ENCODE measurements at regions not wholly inside any gene's neighbourhood (a gene's known extent, or its start where the extent isn't known, plus 50 kb on each side); places are given as distances from the start of the nearest gene placed in this dataset.

DNA sequence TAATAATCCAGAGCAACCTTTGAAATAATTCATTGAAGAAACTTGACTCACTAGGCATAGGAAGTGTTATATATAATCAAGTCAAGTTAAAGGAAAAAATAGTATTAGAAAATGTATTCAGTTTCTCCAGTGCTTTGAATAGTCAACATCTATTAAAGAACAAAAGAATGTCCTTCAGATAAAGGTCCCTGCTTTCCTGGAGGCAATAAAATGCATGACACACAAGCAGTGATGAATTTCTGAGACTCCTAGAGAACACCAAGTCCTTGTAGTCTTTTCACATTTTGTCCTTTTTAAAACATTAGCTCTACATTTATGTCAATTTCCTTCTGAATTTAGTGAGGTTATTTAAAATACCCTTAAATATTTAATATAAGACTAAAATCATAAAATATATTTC is 695.5 kb downstream of the EPHA3 start:
- H3K27ac ChIP-seq (ENCODE audit: low read depth, low read length), result no peak overlapping the region
- peak in 1 of 6 donors; percentile 22 for DNase-seq (ENCODE audit: low read depth in 4 of 6, low spot score in 6 of 6)
- no peaks in the 10 kb centered on the region for H3K9me3 ChIP-seq (ENCODE audit: control insufficient read depth, insufficient read depth, low read length)
- H3K4me3 ChIP-seq (ENCODE audit: low read depth, low read length), result no peak overlapping the region
- H3K27me3 ChIP-seq (ENCODE audit: control insufficient read depth, insufficient read depth, low read length), result no peaks in the 10 kb centered on the region
- H3K4me1 ChIP-seq (ENCODE audit: control insufficient read depth, insufficient read depth, low read length), result no peaks in the 10 kb centered on the region
- H3K36me3 ChIP-seq (ENCODE audit: control insufficient read depth, insufficient read depth, low read length), result no peaks in the 10 kb centered on the region

GRCh38 chr3:89803711-89804110 is 696.3 kb downstream of the EPHA3 start:
- H3K4me1 ChIP-seq (ENCODE audit: control insufficient read depth, insufficient read depth, low read length), result no peaks in the 10 kb centered on the region
- no peak overlapping the region for H3K4me3 ChIP-seq (ENCODE audit: low read depth, low read length)
- WGBS (ENCODE audit: insufficient coverage), result no CpG with 5 or more reads among the region's 3 CpGs
- no peak overlapping the region for H3K27ac ChIP-seq (ENCODE audit: low read depth, low read length)
- H3K9me3 ChIP-seq (ENCODE audit: control insufficient read depth, insufficient read depth, low read length), result peaks cover 2% of the 10 kb centered on the region
- H3K27me3 ChIP-seq (ENCODE audit: control insufficient read depth, insufficient read depth, low read length), result no peaks in the 10 kb centered on the region
- no peaks in the 10 kb centered on the region for H3K36me3 ChIP-seq (ENCODE audit: control insufficient read depth, insufficient read depth, low read length)
- DNase-seq (ENCODE audit: low read depth in 4 of 6, low spot score in 6 of 6), result peak in 1 of 6 donors; percentile 24

DNA sequence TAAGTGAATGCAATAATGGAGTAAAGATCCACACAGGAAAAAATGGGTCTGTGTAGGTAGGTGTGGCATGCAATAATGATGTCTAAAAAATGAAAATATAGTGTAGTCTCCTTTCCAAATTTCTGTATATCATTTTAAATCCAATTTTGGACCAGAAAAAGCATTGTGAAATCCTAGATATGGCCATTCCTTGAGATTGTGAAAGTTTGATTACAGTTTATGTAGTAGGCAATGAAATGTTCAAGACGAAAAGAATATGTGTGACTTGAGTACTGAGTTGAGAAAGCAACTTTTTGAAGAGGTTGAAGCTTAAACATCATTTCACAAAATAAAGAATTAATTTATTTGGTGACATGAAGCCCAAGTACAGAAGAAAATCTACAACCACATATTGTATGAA is 698.7 kb downstream of the EPHA3 start:
- H3K4me1 ChIP-seq (ENCODE audit: control insufficient read depth, insufficient read depth, low read length), result no peaks in the 10 kb centered on the region
- peaks cover 2% of the 10 kb centered on the region for H3K9me3 ChIP-seq (ENCODE audit: control insufficient read depth, insufficient read depth, low read length)
- no peak for DNase-seq (ENCODE audit: low read depth in 4 of 6, low spot score in 6 of 6)
- no CpG with 5 or more reads among the region's 1 CpG for WGBS (ENCODE audit: insufficient coverage)
- no peaks in the 10 kb centered on the region for H3K27me3 ChIP-seq (ENCODE audit: control insufficient read depth, insufficient read depth, low read length)
- H3K27ac ChIP-seq (ENCODE audit: low read depth, low read length), result no peak overlapping the region
- H3K4me3 ChIP-seq (ENCODE audit: low read depth, low read length), result no peak overlapping the region
- no peaks in the 10 kb centered on the region for H3K36me3 ChIP-seq (ENCODE audit: control insufficient read depth, insufficient read depth, low read length)

DNA sequence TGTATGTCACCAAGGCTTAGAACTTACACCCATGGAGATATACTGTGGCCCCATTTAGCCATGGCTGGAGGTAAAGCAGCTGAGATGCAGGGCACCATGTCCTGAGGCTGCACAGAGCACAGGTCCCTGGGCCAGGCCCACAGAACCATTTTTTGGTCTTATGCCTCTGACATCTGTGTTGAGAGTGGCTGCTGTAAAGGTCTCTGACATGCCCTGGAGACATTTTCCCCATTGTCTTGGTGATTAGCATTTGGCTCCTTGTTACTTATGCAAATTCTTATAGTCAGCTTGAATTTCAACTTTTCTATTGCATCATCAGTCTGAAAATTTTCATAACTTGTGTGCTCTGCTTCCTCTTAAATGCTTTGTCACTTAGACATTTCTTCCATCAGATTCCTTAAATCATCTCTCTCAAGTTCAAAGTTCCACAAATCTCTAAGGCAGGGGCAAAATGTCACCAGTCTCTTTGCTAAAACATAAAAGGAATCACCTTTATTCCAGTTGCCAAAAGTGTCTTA is 701.3 kb downstream of the EPHA3 start:
- DNase-seq (ENCODE audit: low read depth in 4 of 6, low spot score in 6 of 6), result no peak
- H3K4me3 ChIP-seq (ENCODE audit: low read depth, low read length), result no peak overlapping the region
- H3K27ac ChIP-seq (ENCODE audit: low read depth, low read length), result no peak overlapping the region
- peaks cover 3% of the 10 kb centered on the region for H3K9me3 ChIP-seq (ENCODE audit: control insufficient read depth, insufficient read depth, low read length)
- no peaks in the 10 kb centered on the region for H3K27me3 ChIP-seq (ENCODE audit: control insufficient read depth, insufficient read depth, low read length)
- no peaks in the 10 kb centered on the region for H3K4me1 ChIP-seq (ENCODE audit: control insufficient read depth, insufficient read depth, low read length)
- no peaks in the 10 kb centered on the region for H3K36me3 ChIP-seq (ENCODE audit: control insufficient read depth, insufficient read depth, low read length)

GRCh38 chr3:89813500-89813899 is 706.1 kb downstream of the EPHA3 start:
- no peak overlapping the region for H3K27ac ChIP-seq (ENCODE audit: low read depth, low read length)
- no peaks in the 10 kb centered on the region for H3K27me3 ChIP-seq (ENCODE audit: control insufficient read depth, insufficient read depth, low read length)
- no peaks in the 10 kb centered on the region for H3K4me1 ChIP-seq (ENCODE audit: control insufficient read depth, insufficient read depth, low read length)
- no peaks in the 10 kb centered on the region for H3K36me3 ChIP-seq (ENCODE audit: control insufficient read depth, insufficient read depth, low read length)
- peaks cover 4% of the 10 kb centered on the region for H3K9me3 ChIP-seq (ENCODE audit: control insufficient read depth, insufficient read depth, low read length)
- DNase-seq (ENCODE audit: low read depth in 4 of 6, low spot score in 6 of 6), result no peak
- no CpG with 5 or more reads among the region's 1 CpG for WGBS (ENCODE audit: insufficient coverage)
- H3K4me3 ChIP-seq (ENCODE audit: low read depth, low read length), result no peak overlapping the region

- Histone ChIP-seq H3K27ac (ENCODE audit: low read depth, low read length) (no peak overlapping the region), H3K4me3 (ENCODE audit: low read depth, low read length) (no peak overlapping the region), H3K4me1 (ENCODE audit: control insufficient read depth, insufficient read depth, low read length) (no peaks in the 10 kb centered on the region), H3K9me3 (ENCODE audit: control insufficient read depth, insufficient read depth, low read length) (no peaks in the 10 kb centered on the region), H3K36me3 (ENCODE audit: control insufficient read depth, insufficient read depth, low read length) (no peaks in the 10 kb centered on the region), H3K27me3 (ENCODE audit: control insufficient read depth, insufficient read depth, low read length) (no peaks in the 10 kb centered on the region)
- no peak for DNase-seq (ENCODE audit: low read depth in 4 of 6, low spot score in 6 of 6)
These were observed 733.6 kb downstream of the EPHA3 start for GRCh38 chr3:89841041-89841440.

GRCh38 chr3:89845053-89845452 is 737.6 kb downstream of the EPHA3 start:
- no CpG with 5 or more reads among the region's 1 CpG for WGBS (ENCODE audit: insufficient coverage)
- Histone ChIP-seq H3K4me3 (ENCODE audit: low read depth, low read length) (no peak overlapping the region), H3K4me1 (ENCODE audit: control insufficient read depth, insufficient read depth, low read length) (no peaks in the 10 kb centered on the region), H3K27ac (ENCODE audit: low read depth, low read length) (no peak overlapping the region), H3K9me3 (ENCODE audit: control insufficient read depth, insufficient read depth, low read length) (no peaks in the 10 kb centered on the region), H3K27me3 (ENCODE audit: control insufficient read depth, insufficient read depth, low read length) (no peaks in the 10 kb centered on the region), H3K36me3 (ENCODE audit: control insufficient read depth, insufficient read depth, low read length) (no peaks in the 10 kb centered on the region)
- no peak for DNase-seq (ENCODE audit: low read depth in 4 of 6, low spot score in 6 of 6)

GRCh38 chr3:89847955-89848354 is 740.5 kb downstream of the EPHA3 start:
- Histone ChIP-seq H3K4me1 (ENCODE audit: control insufficient read depth, insufficient read depth, low read length) (no peaks in the 10 kb centered on the region), H3K27me3 (ENCODE audit: control insufficient read depth, insufficient read depth, low read length) (no peaks in the 10 kb centered on the region), H3K27ac (ENCODE audit: low read depth, low read length) (no peak overlapping the region), H3K4me3 (ENCODE audit: low read depth, low read length) (no peak overlapping the region), H3K36me3 (ENCODE audit: control insufficient read depth, insufficient read depth, low read length) (no peaks in the 10 kb centered on the region), H3K9me3 (ENCODE audit: control insufficient read depth, insufficient read depth, low read length) (no peaks in the 10 kb centered on the region)
- DNase-seq (ENCODE audit: low read depth in 4 of 6, low spot score in 6 of 6), result no peak
- WGBS (ENCODE audit: insufficient coverage), result no CpG with 5 or more reads among the region's 1 CpG

GRCh38 chr3:89851974-89852621 is 744.7 kb downstream of the EPHA3 start:
- H3K4me1 ChIP-seq (ENCODE audit: control insufficient read depth, insufficient read depth, low read length), result no peaks in the 10 kb centered on the region
- DNase-seq (ENCODE audit: low read depth in 4 of 6, low spot score in 6 of 6), result peak in 3 of 6 donors; percentile 36 to 75 (median 70)

GRCh38 chr3:89859757-89860156 is 752.3 kb downstream of the EPHA3 start:
- no peak overlapping the region for H3K4me3 ChIP-seq (ENCODE audit: low read depth, low read length)
- no peaks in the 10 kb centered on the region for H3K9me3 ChIP-seq (ENCODE audit: control insufficient read depth, insufficient read depth, low read length)
- no peaks in the 10 kb centered on the region for H3K27me3 ChIP-seq (ENCODE audit: control insufficient read depth, insufficient read depth, low read length)
- no peak overlapping the region for H3K27ac ChIP-seq (ENCODE audit: low read depth, low read length)
- peak in 3 of 6 donors; percentile 13 to 69 (median 52) for DNase-seq (ENCODE audit: low read depth in 4 of 6, low spot score in 6 of 6)
- no CpG with 5 or more reads among the region's 2 CpGs for WGBS (ENCODE audit: insufficient coverage)
- H3K4me1 ChIP-seq (ENCODE audit: control insufficient read depth, insufficient read depth, low read length), result no peaks in the 10 kb centered on the region
- no peaks in the 10 kb centered on the region for H3K36me3 ChIP-seq (ENCODE audit: control insufficient read depth, insufficient read depth, low read length)

More at GRCh38 chr3:89851974-89852621, 744.7 kb downstream of the EPHA3 start:
- Histone ChIP-seq H3K4me3 (ENCODE audit: low read depth, low read length) (no peak overlapping the region), H3K27me3 (ENCODE audit: control insufficient read depth, insufficient read depth, low read length) (no peaks in the 10 kb centered on the region), H3K27ac (ENCODE audit: low read depth, low read length) (no peak overlapping the region), H3K9me3 (ENCODE audit: control insufficient read depth, insufficient read depth, low read length) (no peaks in the 10 kb centered on the region), H3K36me3 (ENCODE audit: control insufficient read depth, insufficient read depth, low read length) (no peaks in the 10 kb centered on the region)
- WGBS (ENCODE audit: insufficient coverage), result no CpG with 5 or more reads among the region's 9 CpGs
